Keratinocyte (primary cell): ENCODE measurements at regions not wholly inside any gene's neighbourhood (a gene's known extent, or its start where the extent isn't known, plus 50 kb on each side); places are given as distances from the start of the nearest gene placed in this dataset.

Experiments used
- EZH2 ChIP-seq: IDR thresholded peaks from one replicate; pipeline ENCODE4 v1.6.1; 2012; ENCODE audit warnings: inconsistent platforms, mild to moderate bottlenecking, low read length, moderate library complexity
- TF ChIP-seq, protein P1 (sequence below), 3 experiments: IDR thresholded peaks in 1 of 3; conservative IDR thresholded peaks in 1 of 3; optimal IDR thresholded peaks in 1 of 3; 2 replicates in 2 of 3; 3 replicates in 1 of 3; pipeline versions ENCODE3 to v1.5.1; 2011; ENCODE audit warnings: low read length in 3 of 3, mild to moderate bottlenecking in 3 of 3, moderate library complexity in 2 of 3, control low read depth in 1 of 3, inconsistent platforms in 1 of 3; ENCODE audit not compliant: insufficient read depth in 2 of 3; ENCODE audit errors: extremely low read depth in 1 of 3

DNA sequence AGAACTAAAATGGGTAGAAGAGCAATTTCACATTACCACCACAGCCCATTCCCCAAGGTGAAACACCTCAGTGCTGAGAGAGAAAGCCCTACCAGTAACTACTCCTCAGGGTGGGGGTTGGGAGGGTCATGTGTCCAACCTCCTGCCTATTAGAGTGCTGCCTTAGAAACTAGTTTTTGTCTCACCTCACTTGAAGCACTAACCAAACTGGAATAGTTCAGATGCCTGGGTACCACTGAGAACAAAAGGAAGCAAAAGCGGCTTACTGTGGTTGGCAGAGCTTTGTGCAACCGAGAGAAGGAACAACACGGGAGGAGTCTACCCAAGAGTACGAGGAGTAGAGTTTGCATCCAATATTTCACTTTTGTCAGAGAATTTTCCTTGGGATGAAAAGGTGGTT lies 1207.5 kb upstream of the ADGRL2 start:
- TF ChIP-seq, protein P1, sequence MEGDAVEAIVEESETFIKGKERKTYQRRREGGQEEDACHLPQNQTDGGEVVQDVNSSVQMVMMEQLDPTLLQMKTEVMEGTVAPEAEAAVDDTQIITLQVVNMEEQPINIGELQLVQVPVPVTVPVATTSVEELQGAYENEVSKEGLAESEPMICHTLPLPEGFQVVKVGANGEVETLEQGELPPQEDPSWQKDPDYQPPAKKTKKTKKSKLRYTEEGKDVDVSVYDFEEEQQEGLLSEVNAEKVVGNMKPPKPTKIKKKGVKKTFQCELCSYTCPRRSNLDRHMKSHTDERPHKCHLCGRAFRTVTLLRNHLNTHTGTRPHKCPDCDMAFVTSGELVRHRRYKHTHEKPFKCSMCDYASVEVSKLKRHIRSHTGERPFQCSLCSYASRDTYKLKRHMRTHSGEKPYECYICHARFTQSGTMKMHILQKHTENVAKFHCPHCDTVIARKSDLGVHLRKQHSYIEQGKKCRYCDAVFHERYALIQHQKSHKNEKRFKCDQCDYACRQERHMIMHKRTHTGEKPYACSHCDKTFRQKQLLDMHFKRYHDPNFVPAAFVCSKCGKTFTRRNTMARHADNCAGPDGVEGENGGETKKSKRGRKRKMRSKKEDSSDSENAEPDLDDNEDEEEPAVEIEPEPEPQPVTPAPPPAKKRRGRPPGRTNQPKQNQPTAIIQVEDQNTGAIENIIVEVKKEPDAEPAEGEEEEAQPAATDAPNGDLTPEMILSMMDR (optimal IDR thresholded peaks at IDR 0.05 in 1 of 3, IDR thresholded peaks at IDR 0.05 in 1 of 3, conservative IDR thresholded peaks at IDR 0.05 in 1 of 3; ENCODE audit: extremely low read depth in 1 of 3, insufficient read depth in 2 of 3, low read length in 3 of 3): no peak
- TF ChIP-seq EZH2: no peak
